NCI-H2196 (cell line): ENCODE measurements at regions not wholly inside any gene's neighbourhood (a gene's known extent, or its start where the extent isn't known, plus 50 kb on each side); places are given as distances from the start of the nearest gene placed in this dataset.

Experiments
- DNase-seq: peaks from one replicate; lab custom pipeline; 2025; ENCODE audit not compliant: unreplicated experiment; lab: John Stamatoyannopoulos, UW

- no peak for DNase-seq
Measured at GRCh38 chr4:54929459-54929858, 195.9 kb downstream of the KDR start.

GRCh38 chr4:54924891-54925290 lies 200.5 kb downstream of the KDR start:
- DNase-seq: no peak

- no peak for DNase-seq
Measured at GRCh38 chr4:54915276-54915675, 210.1 kb downstream of the KDR start.

GRCh38 chr4:54914781-54915180 lies 210.6 kb downstream of the KDR start:
- DNase-seq: no peak

- DNase-seq: no peak
Measured at GRCh38 chr4:54913751-54914526, 211.5 kb downstream of the KDR start.

GRCh38 chr4:54912155-54912554 lies 213.2 kb downstream of the KDR start:
- DNase-seq: no peak

GRCh38 chr4:54909961-54910360 lies 215.4 kb downstream of the KDR start:
- DNase-seq: no peak

- DNase-seq: no peak
Measured at GRCh38 chr4:54908763-54909162, 216.6 kb downstream of the KDR start.

- no peak for DNase-seq
Measured at GRCh38 chr4:54904953-54905352, 220.4 kb downstream of the KDR start.

GRCh38 chr4:54902976-54903375 lies 222.4 kb downstream of the KDR start:
- DNase-seq: no peak

GRCh38 chr4:54902271-54902670 lies 223.1 kb downstream of the KDR start:
- DNase-seq: no peak

- DNase-seq: no peak
Measured at GRCh38 chr4:54901202-54901601, 224.2 kb downstream of the KDR start.

- DNase-seq: no peak
Measured at GRCh38 chr4:54898656-54899340, 226.6 kb downstream of the KDR start.

- no peak for DNase-seq
Measured at GRCh38 chr4:54898056-54898562, 227.3 kb downstream of the KDR start.

GRCh38 chr4:54897590-54897989 lies 227.8 kb downstream of the KDR start:
- DNase-seq: no peak

- DNase-seq: no peak
Measured at GRCh38 chr4:54882616-54883015, 224.9 kb downstream of the KIT start.

- DNase-seq: no peak
Measured at GRCh38 chr4:54879576-54879975, 221.8 kb downstream of the KIT start.

- DNase-seq: no peak
Measured at GRCh38 chr4:54877006-54877405, 219.2 kb downstream of the KIT start.

GRCh38 chr4:54872261-54872660 lies 214.5 kb downstream of the KIT start:
- no peak for DNase-seq

GRCh38 chr4:54863571-54864255 lies 206.0 kb downstream of the KIT start:
- DNase-seq: no peak

GRCh38 chr4:54861201-54861600 lies 203.4 kb downstream of the KIT start:
- no peak for DNase-seq
